GM19395 (cell line): ENCODE measurements at regions not wholly inside any gene's neighbourhood (a gene's known extent, or its start where the extent isn't known, plus 50 kb on each side); places are given as distances from the start of the nearest gene placed in this dataset.

Experiments
- ATAC-seq: cut with Tn5 transposase; IDR thresholded peaks from one replicate; pipeline ENCODE4 v1.9.1; 2021; ENCODE audit warnings: mild to moderate bottlenecking, moderate library complexity; ENCODE audit not compliant: unreplicated experiment

DNA sequence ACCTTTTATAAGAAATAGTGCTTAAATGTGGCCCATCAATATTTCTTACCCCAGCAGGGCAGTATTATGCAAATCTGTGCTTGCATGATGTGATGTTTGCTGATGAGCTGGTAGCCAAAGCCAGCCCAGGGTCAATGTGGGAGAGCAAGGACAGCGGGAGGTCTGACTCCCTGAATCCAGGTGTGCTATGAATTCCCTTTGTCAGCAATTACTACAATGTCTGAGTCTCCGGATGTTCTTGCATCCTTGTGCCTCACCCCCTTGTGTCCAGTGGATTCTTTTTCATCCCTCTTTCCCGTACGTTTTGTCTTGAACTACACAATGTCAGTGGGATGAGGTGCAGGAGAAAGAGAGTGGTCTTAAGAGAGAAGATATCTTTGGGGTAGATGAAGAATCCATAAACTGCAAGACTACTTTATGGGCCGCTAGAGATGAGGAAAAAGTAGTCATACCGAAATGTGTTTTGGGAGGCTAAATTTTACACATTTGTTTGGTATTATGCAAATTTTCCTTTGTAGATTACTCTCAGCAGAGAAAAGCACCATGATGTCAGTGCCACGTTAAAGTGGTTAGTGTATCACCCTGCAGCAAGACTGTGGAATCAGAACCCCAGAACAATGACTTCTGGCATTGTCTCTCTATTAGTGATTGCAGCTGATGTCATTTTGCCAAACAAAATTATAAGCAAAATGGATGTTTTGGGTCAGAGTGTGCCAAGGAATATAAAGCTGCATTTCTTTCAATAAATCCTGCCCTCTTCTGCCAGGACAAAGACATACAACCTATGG lies 53.5 kb upstream of the TSHZ3 start:
- no peak for ATAC-seq

- no peak for ATAC-seq
Measured at GRCh38 chr19:31406106-31406505, 56.9 kb upstream of the TSHZ3 start.

GRCh38 chr19:31408460-31409124 lies 59.4 kb upstream of the TSHZ3 start:
- no peak for ATAC-seq

GRCh38 chr19:31413353-31413752 lies 64.1 kb upstream of the TSHZ3 start:
- no peak for ATAC-seq

- ATAC-seq: no peak
Measured at GRCh38 chr19:31415322-31415721, 66.1 kb upstream of the TSHZ3 start.

- ATAC-seq: no peak
Measured at GRCh38 chr19:31416548-31416947, 67.3 kb upstream of the TSHZ3 start.

GRCh38 chr19:31418055-31418454 lies 68.8 kb upstream of the TSHZ3 start:
- no peak for ATAC-seq

- ATAC-seq: no peak
Measured at GRCh38 chr19:31418692-31419430, 69.6 kb upstream of the TSHZ3 start.

GRCh38 chr19:31419871-31420445 lies 70.7 kb upstream of the TSHZ3 start:
- ATAC-seq: no peak

GRCh38 chr19:31421082-31421481 lies 71.8 kb upstream of the TSHZ3 start:
- ATAC-seq: no peak

GRCh38 chr19:31421856-31422255 lies 72.6 kb upstream of the TSHZ3 start:
- no peak for ATAC-seq

- ATAC-seq: no peak
Measured at GRCh38 chr19:31423896-31424295, 74.7 kb upstream of the TSHZ3 start.

DNA sequence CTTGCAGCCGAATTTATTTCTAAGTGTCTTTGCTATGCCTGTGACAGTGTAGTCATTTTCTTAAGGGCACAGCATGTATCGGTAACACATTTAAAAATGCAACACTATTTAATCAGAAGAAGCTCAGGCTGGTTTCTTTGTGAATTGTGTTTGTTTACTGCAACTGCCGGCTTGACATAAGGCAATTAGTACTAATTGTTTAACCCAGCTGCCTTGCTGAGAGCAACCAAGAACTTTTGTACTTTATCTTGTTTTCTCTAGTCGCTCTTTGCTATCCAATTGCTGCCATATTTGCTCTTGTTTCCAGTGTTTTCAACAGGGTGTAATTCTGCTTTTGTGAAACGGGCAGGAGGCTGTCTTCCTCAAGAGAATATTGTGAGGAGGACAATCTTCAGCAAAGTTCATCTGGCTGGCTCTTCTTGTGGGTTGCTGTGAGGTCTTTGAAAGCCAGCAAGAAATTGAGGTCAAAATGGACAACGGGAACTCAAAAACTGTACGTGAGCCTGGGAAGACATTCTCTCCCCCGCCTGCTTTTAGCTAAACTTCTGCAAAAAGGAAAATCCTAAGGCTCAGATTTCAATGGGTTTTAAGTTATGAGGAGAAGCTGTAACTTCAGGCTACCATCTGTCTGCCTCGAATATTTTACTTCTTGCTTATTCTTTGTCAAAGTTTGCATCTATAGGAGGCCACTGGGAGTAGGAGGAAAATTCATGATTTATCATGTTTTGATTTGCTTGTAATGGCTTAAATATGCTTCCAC lies 75.8 kb upstream of the TSHZ3 start:
- no peak for ATAC-seq

DNA sequence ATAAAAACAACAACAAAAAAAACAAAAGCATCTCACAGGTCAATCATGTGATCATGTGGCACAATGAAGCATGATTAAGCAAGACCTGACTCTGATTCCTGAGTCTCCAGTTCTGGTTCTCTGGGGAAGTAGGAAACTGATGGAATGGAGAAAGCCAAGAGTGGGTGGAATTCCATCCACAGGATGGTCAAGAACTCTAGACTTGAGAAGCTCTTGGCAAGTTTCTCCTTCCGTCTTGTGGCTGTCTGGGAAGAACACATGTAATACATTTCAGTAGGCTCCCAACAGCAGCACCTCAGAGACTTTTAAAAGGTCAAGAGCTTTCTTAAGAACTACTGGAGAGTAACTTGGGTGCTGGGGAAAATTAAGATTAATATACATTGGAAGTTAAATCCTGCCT lies 78.6 kb upstream of the TSHZ3 start:
- ATAC-seq: no peak

DNA sequence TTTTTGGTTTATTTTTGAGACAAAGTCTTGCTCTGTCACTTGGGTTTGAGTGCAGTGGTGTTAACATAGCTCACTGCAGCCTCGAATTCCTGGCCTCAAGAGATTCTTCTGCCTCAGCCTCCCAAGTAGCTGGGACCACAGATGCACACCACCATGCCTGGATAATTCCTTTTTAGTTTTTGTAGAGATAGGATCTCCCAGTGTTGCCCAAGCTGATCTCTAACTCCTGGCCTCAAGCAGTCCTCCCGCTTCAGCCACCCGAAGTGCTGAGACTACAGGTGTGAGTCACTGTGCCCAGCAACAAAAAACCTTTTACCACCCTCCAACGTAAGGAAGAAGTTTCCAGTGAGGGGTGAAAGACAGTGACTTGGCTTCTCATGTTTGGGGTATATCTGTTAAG lies 81.1 kb upstream of the TSHZ3 start:
- ATAC-seq: no peak

GRCh38 chr19:31432201-31432810 lies 83.1 kb upstream of the TSHZ3 start:
- no peak for ATAC-seq

- no peak for ATAC-seq
Measured at GRCh38 chr19:31436121-31436776, 87.0 kb upstream of the TSHZ3 start.

DNA sequence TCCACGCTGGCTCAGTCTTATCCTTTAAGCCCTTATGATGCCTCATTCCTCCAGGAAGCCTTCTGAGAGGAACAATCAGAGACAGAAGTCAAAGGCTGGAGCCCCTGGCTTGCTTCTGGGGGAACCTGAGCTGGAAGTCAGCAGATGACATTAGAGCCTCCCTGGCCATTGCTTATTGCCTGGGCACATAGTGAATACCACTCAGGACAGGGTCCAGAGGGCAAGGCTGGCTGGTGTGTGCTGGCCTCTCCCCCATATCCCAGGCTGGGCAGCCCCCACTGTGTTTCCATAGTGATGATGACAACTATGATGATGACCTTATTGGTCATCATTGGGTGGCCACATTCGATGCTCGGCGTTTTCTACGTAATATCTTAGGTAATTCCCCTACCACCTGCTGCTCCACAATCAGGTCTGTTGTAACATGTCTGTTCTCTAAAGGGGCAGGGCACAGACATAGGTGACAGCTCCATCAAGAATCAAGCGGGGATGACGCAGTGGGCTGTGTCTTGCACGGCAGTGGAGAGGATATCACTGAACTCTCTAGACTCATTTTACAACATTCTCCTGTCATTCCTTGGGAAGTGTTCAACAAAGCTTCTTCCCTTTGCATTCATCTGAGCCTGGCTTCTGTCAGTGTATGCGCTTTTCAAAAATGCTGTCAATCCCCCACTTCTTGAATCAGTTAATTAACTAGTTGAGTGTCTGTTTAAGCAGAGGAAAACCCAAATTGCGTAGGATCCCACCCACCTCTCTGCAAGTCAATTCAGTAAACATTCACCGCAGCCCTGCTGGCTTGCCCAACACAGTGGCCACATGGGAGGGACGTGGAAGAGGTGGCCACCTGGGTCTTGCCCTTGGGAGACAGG lies 89.4 kb upstream of the TSHZ3 start:
- ATAC-seq: no peak

DNA sequence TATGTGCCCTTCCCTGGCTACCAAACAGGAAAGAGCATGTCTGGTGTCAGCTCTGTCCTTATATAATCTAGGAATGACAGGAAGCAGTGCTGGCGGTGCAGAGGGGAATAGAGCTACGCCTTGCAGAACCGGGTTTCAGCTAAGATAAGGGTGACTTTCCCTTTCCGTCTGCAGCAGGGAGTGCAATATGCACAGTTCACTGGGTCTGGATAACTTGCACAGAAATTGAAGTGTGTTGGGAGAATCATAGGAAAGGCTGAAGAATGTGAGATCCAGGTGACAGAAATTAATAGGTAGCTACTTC lies 90.0 kb upstream of the TSHZ3 start:
- no peak for ATAC-seq
